ENCODE measurements at regions not wholly inside any gene's neighbourhood (a gene's known extent, or its start where the extent isn't known, plus 50 kb on each side); places are given as distances from the start of the nearest gene placed in this dataset.
A peak's percentile ranks its signal among the peaks of the same experiment; 100 is the strongest.

DNA sequence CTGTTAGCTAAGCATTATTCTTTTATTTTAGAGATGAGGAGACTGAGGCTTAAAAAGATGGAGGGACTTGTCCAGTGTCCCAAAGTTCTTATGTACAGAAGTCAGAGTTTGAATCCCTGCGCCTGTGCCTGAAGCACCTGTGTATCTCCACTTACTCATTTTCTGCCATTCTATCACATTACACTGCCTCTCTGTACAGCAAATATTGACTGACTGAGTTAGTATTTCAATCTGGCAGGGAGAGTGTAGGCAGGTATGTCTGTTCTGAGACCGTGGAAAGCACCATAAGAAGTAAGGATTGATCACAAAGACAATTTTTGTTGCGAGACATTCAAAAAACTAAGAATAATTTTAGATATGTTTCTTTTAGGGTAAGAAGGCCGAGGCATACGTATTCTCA lies 162.7 kb downstream of the KITLG start:
- DNase-seq: no peak

DNA sequence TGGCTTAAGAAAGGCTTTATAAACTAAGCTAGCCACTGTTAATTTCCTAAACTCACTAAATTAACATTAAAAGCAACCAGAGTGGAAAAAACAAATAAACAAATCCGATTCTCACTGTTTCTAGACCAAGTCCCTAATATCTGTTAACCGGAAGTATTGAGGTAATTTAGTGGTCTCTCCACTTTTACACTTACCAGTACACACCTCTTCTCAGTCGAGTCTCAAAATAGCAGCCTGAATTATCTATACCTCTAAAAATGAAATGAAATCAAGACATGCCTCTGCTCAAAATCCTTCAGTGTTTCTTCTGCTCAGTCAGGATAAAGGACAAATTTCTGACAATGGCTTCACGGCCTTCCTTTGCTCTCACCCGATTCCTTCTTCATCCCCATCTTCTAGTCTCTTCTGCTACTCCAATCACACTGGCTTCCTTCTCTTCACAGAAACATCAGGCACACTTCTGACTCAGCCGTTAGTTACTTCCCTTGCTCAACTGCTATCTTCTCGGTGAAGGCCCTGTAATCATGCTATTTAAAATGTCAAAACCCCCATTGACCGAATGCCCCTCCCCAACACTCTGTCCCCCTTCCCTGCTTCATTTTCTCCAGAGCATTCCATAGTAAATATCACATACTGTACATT lies 161.3 kb downstream of the KITLG start:
- DNase-seq: peak; percentile 53

GRCh38 chr12:88419794-88420193 lies 160.5 kb downstream of the KITLG start:
- peak; percentile 61 for DNase-seq

GRCh38 chr12:88420457-88420856 lies 159.8 kb downstream of the KITLG start:
- peak; percentile 94 for DNase-seq

DNA sequence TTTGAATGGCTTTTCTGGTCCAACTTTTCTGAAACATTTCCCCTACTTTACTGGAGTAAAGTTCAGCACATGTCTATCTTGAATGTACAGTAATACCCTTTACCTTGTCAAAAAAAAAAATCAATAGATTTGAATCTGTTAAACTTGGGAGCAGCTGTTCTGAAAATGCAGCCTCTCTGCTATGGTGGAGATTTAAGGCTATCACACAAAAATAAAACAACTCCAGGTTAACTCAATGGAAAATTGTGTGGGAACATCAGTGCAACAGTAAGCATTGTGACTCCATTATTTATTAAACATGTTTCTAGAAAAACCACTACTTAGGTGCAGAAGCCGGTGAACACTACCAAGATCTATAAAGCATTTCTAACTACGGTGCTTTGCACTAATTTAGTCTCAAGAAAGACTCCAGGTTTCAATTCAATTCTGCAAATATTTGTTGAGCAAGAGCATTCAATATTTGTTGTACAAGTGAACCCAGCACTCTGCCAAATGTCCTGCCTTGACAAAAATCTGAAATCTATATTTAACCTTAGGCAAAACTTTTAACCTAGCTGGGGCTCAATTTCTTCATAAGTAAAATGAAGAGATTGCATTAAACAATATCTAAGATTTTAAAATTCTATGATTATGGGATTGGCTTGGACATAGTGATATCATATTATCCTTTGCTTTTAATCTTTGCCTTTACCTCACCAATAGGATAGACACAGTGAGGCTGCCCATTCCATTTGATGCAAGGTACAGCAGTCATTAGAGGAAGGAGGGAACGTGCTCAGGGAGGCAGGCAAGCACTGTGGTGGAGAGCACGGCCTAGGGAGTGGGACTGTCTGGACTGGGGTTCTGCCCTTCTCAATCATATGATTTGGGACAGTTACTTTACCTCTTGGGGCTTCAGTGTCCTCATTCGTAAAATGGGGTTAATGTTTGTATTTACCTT lies 155.2 kb downstream of the KITLG start:
- no peak for DNase-seq

DNA sequence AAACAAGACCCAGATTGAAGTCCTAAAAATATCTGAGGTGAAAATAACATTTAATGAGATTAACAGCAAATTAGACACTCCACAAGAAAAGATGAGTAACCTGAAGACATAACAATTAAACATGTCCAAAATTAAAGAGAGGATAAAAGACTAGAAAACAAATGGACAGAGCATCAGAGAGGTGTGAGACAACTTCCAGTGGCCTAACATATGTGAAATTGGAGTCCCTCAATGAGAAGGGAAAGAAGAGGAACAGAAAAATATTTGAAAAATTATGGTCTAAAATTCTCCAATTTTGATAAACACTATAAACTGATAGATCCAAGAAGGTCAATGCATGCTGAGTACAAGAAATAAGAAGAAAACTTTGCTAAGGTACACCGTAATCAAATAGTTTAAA lies 151.9 kb downstream of the KITLG start:
- no peak for DNase-seq

- DNase-seq: no peak
These were observed 149.0 kb downstream of the KITLG start for GRCh38 chr12:88431246-88431645.

GRCh38 chr12:88432531-88433490 lies 147.5 kb downstream of the KITLG start:
- DNase-seq: peak; percentile 25

GRCh38 chr12:88433997-88434703 lies 146.1 kb downstream of the KITLG start:
- peak; percentile 45 for DNase-seq

- DNase-seq: no peak
These were observed 144.8 kb downstream of the KITLG start for GRCh38 chr12:88435334-88436076.

DNA sequence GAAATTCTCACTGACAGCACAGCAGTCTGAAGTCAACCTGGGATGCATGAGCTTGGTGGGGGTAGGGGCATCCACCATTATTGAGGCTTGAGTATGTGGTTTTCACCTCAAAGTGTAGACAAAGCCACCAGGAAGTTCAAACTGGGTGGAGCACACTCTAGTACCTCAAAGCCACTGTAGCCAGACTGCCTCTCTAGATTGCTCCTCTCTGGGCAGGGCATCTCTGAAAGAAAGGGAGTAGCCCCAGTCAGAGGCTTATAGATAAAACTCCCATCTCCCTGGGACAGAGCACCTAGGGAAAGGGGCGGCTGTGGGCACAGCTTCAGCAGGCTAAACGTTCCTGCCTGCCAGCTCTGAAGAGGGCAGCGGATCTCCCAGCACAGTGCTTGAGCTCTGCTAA lies 143.0 kb downstream of the KITLG start:
- DNase-seq: no peak
